ENCODE measurements at regions not wholly inside any gene's neighbourhood (a gene's known extent, or its start where the extent isn't known, plus 50 kb on each side); places are given as distances from the start of the nearest gene placed in this dataset.

- DNase-seq, result no peak
These were observed 138.5 kb downstream of the WSCD1 start for GRCh38 chr17:6208608-6209180.

GRCh38 chr17:6205525-6205924 lies 135.3 kb downstream of the WSCD1 start:
- no peak for DNase-seq

- DNase-seq, result no peak
These were observed 134.9 kb downstream of the WSCD1 start for GRCh38 chr17:6205033-6205432.

- DNase-seq, result no peak
These were observed 134.1 kb downstream of the WSCD1 start for GRCh38 chr17:6204203-6204722.

GRCh38 chr17:6196355-6196754 lies 126.2 kb downstream of the WSCD1 start:
- no peak for DNase-seq

GRCh38 chr17:6195123-6195522 lies 124.9 kb downstream of the WSCD1 start:
- DNase-seq, result no peak

- no peak for DNase-seq
These were observed 121.5 kb downstream of the WSCD1 start for GRCh38 chr17:6191405-6192324.

- DNase-seq, result no peak
These were observed 117.7 kb downstream of the WSCD1 start for GRCh38 chr17:6187836-6188235.

GRCh38 chr17:6186998-6187397 lies 116.8 kb downstream of the WSCD1 start:
- no peak for DNase-seq

- DNase-seq, result no peak
These were observed 114.3 kb downstream of the WSCD1 start for GRCh38 chr17:6184508-6184907.

GRCh38 chr17:6179017-6179416 lies 108.8 kb downstream of the WSCD1 start:
- DNase-seq, result no peak

GRCh38 chr17:6177941-6178694 lies 107.9 kb downstream of the WSCD1 start:
- DNase-seq, result no peak
